ENCODE measurements at regions not wholly inside any gene's neighbourhood (a gene's known extent, or its start where the extent isn't known, plus 50 kb on each side); places are given as distances from the start of the nearest gene placed in this dataset.

DNA sequence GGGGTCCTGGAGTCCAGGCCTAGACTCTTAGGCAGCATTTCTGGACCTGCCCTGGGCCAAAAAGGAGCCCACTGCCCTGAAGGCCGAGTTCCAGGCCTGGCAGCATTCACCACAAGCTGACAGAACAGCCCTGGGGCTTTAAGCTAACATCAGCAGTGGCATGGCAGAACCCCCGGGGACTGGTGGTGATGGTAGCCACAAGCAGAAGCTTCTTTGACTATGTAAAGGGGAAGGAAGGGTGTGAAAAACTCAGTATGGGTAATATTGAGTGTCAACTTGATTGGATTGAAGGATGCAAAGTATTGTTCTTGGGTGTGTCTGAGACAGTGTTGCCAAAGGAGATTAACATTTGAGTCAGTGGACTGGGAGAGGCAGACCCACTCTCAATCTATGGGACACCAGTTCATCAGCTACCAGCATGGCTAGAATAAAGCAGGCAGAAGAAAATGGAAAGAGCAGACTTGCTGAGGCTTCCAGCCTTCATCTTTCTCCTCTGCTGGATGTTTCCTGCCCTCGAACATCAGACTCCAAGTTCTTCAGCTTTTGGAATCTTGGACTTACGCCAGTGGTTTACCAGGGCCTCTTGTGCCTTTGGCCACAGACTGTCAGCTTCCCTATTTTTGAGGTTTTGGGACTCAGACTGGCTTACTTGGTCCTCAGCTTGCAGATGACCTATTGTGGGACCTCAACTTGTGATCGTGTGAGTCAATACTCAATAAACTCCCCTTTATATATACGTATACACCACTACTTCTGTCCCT, 661.0 kb upstream of the C9orf72 start:
- DNase-seq: no peak

- no peak for DNase-seq
Observed at GRCh38 chr9:28234894-28235277, 661.6 kb upstream of the C9orf72 start.

GRCh38 chr9:28249424-28249823, 676.1 kb upstream of the C9orf72 start:
- DNase-seq: no peak

GRCh38 chr9:28255174-28255573, 681.9 kb upstream of the C9orf72 start:
- DNase-seq: no peak

GRCh38 chr9:28260330-28260729, 687.0 kb upstream of the C9orf72 start:
- DNase-seq: no peak

DNA sequence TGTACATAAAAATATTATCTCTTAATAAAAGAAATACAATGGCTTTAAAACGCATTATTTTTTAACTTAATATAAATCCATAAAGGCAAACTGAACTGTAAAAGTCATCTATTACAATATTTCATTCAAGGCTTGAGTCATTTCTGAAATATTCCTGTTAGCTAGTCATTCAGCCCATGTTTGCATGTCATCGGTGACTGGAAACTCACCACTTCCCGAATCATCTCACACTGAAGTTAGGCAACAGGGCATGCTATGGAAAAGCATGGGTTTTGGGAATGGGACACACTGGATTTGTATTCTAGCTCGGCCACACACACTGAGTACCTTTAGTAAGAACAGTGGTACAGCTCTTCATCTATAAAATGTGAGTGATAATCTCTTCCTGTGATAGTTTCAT, 691.1 kb upstream of the C9orf72 start:
- DNase-seq: no peak

- DNase-seq: no peak
Observed at GRCh38 chr9:28267351-28267750, 694.1 kb upstream of the C9orf72 start.

DNA sequence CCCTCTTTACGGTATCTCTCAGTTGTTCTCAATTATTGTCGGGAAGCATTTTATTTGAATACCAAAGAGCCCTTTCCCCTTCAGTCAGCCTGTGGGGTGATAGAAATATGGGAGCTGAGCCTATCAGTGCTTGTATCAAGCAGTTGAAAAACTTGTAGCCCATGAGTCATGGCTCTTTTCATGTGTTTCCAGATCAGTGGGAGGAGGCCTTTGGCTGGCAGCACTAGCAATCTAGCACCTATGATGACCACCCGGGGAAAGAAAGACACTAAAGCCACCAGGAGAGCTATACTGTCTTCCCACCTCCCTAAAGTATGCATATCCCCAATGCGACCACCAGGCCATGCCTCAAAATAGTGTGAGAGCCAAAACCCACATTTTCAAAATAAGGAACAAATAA, 696.9 kb upstream of the C9orf72 start:
- DNase-seq: no peak

DNA sequence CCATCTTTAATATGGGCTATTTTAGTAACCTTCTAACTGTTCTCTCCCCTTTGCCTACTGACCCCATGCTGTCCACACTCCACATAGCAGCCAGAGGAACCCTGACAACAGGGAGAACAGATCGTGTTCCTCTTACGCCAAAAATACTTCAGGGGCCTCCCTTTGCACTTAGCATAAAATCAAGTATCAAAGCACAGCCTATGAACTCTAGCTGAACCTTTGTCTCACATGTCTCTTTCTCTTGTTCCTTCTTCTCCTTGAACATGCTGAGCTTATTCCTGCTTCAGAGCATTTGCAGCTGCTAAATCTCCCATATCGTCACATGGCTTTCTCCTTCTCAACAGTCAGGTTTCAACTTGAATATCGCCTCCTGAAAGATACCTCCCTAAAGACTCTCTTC, 698.8 kb upstream of the C9orf72 start:
- no peak for DNase-seq

GRCh38 chr9:28287455-28287854, 714.2 kb upstream of the C9orf72 start:
- no peak for DNase-seq

GRCh38 chr9:28289746-28290145, 716.5 kb upstream of the C9orf72 start:
- no peak for DNase-seq

GRCh38 chr9:28293369-28294090, 720.2 kb upstream of the C9orf72 start:
- DNase-seq: no peak

DNA sequence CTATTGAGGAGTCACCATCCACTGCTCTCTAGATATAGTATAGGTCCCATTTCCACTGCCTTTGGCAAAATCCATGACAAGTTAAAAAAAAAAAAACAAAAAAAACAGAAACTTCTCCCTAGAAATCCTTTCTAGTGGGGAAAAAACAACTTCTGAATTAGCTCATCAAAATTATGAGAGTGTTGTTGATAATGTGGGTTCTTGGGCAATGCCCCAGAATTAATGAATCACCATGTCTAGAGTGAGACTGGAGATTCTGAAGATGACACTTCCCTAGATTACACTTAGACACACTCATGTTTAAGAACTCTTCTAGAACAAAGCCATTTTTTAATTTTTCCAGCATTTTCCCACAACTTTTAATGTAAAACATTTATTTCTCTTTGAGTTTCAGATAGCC, 728.0 kb upstream of the C9orf72 start:
- no peak for DNase-seq

GRCh38 chr9:28317745-28318144, 744.5 kb upstream of the C9orf72 start:
- no peak for DNase-seq

- DNase-seq: no peak
Observed at GRCh38 chr9:28318515-28318914, 745.2 kb upstream of the C9orf72 start.

DNA sequence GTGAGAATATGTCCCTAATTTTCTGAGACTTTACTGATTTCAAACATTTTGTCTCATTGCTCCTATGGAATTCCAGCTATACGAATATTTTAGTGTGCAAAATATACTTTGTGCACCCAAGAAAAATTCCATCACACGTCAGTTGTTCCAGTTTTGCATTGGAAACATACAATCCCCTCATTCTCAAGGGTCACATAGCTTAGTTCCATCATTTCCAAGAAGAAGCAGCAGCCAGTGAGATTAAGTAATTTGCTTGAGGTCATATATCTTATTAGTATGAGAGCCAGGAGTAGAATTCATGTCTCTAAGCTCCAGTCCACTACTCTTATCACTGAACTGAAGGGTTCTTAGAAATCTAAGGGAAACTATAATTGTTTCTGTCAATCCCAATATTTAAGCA, 746.7 kb upstream of the C9orf72 start:
- no peak for DNase-seq

DNA sequence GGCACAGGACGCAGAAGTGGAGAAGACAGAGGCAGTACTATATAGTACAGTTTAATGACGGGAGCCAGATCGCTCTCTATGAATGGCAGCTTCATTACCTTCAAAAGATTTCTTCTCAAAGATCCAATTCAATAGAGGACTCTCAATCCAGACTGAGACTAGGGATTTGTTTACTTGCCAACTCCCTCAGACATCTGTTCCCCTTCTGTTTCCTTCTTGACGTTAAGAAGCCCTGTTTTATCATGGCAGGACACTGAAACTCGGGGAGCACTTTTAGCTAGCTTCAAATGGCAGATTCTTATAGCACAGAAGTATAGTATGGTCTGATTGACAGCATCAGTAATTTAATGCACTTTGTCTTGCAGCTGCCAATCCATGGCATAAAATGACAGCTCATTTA, 747.3 kb upstream of the C9orf72 start:
- no peak for DNase-seq

- no peak for DNase-seq
Observed at GRCh38 chr9:28329323-28329722, 756.0 kb upstream of the C9orf72 start.

DNA sequence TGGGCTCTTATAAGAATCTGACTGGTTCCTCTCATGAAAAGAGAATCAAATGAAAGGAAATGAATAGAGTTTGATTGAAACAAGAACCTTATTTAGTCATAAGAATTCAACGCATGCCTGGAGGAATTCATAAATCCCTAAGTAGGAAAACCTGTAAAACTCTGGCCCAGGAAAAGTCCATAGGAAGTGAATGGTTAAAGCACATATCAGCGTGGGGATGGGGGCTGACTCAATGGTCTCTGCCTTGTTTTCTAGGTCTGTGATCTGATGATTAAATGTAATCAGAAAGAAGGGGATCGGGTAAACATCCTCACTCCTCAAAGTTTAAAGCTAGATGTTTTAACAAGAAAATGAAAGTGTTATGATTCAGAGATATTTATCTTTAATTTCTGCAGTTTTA, 759.4 kb upstream of the C9orf72 start:
- DNase-seq: no peak

- no peak for DNase-seq
Observed at GRCh38 chr9:28341913-28342312, 768.6 kb upstream of the C9orf72 start.

DNA sequence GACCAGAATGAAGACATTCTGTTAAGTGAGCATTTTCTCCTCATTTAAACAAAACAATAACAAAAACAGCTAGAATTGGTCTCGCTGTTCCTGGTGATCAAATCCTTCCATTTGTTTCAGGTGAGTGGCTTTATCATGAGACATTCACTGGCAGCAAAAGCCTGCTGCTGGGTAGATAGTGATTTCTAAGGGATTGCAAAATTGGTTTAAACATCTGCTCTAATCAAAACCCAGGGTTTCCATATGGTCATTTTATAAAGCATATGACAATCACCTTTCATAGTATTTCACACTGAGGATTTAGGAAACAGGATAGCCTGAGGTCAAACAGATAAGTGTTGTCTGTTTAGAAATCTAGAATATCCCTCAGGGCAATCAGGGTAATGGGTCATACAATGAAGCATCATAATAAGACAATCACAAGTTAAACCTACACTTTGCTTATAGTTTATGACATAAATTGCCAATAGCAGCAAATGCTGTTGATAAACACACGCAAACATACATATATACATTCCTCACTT, 769.6 kb upstream of the C9orf72 start:
- no peak for DNase-seq

- no peak for DNase-seq
Observed at GRCh38 chr9:28363151-28363562, 789.9 kb upstream of the C9orf72 start.

DNA sequence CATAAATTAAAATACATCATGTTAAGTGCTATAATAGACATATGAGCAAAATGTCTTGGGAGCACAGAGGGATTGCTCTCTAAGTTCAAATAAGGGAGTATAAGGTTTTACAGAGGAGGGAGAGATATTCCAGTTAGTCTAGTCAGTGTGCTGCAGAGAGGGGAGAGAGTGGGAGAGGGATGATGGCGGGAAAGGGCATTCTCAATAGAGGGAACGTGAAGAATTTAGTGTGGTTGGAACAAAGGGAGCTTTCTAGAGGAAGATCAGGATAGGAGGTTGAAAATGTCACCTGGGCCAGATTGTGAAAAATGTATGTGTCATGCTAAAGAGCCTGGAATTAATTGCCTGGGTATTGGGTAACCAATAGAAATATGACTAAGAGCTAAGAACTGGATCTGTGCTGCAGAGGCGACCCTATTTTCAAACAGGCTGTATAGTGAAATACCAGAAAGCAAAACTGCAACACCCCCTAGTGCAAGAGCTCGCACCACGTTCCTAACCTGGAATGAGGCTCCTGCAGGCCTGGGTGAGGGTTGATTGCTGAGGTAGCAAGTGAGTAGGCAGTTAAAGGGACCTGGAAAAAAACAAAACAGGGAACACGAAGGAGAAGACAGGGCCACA, 791.8 kb upstream of the C9orf72 start:
- DNase-seq: no peak

GRCh38 chr9:28365728-28366127, 792.4 kb upstream of the C9orf72 start:
- DNase-seq: no peak
